ENCODE measurements at regions not wholly inside any gene's neighbourhood (a gene's known extent, or its start where the extent isn't known, plus 50 kb on each side); places are given as distances from the start of the nearest gene placed in this dataset.

DNA sequence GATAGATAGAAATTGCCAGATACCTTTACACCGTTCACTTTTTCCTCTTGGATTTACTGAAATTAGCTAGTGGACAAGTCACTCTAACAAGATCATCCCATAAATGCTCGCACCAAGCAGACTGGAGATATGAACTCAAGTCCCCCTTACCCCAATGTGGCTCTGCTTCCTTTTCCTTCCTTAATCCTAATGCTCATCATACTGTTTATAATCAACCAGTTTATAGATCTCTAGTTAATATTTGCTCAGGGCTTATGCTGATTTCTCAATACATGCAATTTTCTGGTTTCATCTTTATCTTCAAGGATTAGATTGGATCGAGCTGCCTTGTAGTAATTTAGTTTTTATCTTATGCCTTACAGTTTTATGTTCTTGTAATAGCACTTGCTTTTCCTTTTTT lies 318.3 kb upstream of the KLHL29 start:
- no peak for DNase-seq (ENCODE audit: low spot score)
- intact Hi-C loops (cut with DNase I): no loop called here

DNA sequence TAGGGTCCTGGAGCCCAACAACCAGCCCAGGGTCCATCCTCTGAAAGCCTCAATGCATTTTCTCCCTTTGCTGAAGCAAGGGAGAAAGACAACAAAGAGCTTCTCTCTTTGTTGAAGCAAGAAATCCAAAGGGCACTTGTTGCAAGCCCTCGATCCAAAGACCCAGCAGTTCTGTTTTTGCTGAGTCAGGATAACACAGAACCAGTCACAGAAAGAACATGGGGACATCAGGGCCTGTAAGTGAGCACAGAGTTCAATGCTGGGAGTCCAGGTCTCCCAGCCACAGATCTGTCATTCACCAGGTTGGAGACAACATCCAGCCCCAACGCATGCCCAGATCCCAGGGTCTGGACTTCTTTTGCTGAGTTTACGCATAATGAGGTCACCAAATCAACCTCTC lies 315.8 kb upstream of the KLHL29 start:
- intact Hi-C loops (cut with DNase I): no loop called here
- DNase-seq (ENCODE audit: low spot score): no peak

DNA sequence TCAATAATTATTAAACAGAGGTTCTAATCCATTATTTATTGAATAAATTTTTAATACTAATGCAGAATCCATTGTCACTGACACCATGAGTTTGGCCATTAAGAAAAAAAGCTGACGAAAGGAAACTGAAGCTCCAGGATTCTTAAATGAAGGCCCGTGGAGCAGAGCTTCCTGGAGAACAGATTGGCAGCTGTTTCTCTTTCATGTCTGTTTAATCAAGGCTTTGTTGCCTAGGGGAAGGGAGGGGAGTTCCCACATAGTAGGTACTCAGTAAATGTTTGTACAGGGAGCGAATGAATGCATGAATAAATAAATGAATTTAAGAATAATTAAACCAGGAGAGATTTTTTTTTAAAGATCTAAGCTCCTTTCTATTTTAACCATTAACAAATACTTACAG lies 315.1 kb upstream of the KLHL29 start:
- intact Hi-C loops (cut with DNase I): no loop called here
- DNase-seq (ENCODE audit: low spot score): no peak

DNA sequence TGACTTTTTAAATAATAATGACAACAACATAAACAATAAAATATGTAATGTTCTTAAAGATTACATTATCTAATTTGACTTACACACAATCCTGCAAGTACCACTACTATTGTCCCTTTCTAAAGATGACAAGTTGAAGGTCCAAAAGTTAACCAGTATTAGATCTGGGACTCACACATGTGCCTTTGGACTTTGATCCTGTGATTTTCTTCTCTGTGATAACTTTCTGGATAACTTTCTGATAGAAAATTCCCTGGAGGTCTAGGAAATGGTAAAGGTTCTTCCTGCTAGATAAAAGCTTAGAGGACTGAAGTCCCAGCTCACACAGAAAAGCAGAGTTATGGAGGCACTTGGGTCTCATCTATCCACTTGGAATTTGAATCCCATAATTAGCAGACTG lies 311.9 kb upstream of the KLHL29 start:
- no peak for DNase-seq (ENCODE audit: low spot score)
- intact Hi-C loops (cut with DNase I): no loop called here

DNA sequence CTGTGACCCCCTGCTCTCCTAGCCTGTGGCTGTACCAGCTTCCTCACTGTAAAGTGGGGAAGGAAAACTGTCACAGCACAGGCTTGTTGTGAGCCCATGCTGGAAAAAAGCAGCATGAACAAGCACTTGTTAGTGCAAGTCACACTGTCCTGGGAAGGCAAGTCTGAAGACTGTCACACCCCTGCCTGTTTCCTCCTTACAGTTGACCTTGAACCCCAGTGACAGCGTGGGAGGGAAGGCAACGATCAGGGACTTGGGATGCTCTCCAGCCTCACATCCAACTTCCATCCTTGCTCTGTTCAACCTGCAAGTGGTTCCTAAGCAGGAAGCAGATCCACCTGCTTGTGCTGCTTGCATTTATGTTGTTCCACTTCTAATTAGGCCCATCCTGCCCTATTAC lies 311.3 kb upstream of the KLHL29 start:
- intact Hi-C loops (cut with DNase I): no loop called here
- DNase-seq (ENCODE audit: low spot score): no peak

DNA sequence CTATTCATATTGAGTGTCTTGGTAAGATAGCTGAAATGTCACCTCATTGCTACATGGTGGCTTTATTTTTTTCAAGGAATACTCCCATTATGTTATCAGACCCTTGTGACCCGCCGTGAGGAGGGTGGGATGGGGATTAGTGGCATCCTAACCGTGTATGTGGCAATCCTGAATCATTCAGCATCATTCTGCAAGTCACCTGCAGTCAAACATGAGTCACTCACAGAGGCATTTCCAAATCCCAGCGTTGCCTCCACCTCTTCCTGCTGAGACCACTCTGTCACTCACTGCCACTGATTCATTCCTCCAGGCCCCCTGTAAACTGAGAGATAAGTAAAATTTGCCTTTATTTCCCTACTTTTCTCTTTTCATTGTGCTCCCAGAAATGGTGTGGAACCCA lies 307.4 kb upstream of the KLHL29 start:
- intact Hi-C loops (cut with DNase I): no loop called here
- DNase-seq (ENCODE audit: low spot score): no peak

DNA sequence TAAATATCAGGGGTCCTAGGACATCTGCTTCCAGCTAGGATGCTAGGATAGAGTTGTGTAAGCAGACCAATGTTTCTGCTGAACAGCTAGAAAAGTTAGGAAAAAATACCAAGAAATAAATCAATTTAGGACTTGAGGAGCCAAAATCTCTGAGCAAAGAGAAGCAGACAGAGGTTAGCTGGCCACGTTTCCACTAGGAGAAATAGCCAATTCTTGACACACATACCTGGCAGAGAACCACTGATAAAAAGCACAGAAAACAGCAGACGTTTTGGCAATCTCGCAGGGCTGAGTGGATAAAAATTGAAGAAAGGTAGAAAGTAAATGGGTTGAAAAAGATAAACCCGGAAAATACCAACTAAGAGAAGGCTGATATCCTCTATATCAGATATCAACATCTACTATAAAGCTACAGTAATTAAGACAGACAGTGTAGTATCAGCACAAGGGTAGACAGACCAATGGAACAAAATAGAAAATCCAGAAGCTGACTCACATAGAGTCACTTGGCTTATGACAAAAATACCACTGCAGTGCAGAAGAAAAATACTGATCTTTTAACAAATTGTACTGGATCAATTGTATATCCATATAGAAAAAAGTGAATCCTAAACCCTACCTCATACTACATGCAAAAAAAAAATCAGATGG lies 306.1 kb upstream of the KLHL29 start:
- no peak for DNase-seq (ENCODE audit: low spot score)
- intact Hi-C loops (cut with DNase I): no loop called here

DNA sequence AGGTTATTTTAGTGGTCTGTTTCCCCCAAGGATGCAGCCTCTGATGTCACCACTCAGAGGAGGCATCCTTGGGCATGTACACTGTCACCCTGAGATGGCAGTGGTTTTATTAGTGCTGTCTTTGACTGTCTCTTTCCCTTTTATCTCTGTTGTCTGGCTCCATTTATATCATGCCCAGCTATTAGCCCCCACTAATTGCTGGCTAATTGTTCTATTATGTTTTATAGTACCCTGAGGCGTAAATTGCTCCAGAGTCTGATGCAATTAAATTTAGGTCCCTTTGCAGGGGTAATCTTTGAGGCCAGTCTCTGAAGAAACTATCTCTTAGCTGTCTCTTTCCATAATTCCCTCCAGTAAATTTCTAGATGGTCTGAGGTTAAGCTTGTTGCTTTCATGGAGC lies 301.0 kb upstream of the KLHL29 start:
- intact Hi-C loops (cut with DNase I): no loop called here
- DNase-seq (ENCODE audit: low spot score): no peak

DNA sequence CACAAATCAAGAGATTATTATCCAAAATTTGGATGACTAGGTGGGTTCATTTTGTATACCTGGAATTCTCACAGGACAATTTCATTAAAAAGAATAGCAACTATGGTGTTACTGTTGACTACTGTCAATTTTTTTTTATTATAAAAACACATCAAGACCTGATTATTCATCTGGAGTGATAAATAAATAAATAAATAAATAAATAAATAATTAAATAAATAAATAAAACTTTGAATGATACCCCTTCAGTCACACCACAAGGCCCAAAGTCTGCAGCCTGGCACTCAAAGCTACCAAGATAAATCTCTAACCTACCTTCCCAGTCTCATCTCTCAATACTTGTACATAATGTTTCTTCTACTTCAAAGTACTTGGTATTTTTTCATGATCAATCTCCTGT lies 294.0 kb upstream of the KLHL29 start:
- DNase-seq (ENCODE audit: low spot score): no peak
- intact Hi-C loops (cut with DNase I): no loop called here

DNA sequence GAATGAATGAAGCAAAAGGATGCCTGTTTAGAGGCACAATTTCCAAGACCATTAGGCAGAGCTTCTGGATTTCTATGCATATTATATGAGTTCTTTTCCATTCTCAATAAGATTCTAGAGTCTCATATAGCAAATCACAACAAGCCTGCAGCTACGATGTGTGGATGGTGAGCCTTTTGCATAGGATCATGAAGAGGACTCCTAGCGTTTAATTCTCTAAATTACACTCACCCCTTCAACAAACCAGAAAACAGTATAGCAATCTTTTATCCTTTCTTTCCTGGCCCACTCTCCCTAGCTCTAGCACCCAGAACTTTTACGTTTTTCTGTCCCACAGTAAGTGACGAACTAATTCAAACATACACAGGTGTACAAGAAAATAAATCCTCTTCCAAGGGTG lies 293.1 kb upstream of the KLHL29 start:
- intact Hi-C loops (cut with DNase I): no loop called here
- no peak for DNase-seq (ENCODE audit: low spot score)

DNA sequence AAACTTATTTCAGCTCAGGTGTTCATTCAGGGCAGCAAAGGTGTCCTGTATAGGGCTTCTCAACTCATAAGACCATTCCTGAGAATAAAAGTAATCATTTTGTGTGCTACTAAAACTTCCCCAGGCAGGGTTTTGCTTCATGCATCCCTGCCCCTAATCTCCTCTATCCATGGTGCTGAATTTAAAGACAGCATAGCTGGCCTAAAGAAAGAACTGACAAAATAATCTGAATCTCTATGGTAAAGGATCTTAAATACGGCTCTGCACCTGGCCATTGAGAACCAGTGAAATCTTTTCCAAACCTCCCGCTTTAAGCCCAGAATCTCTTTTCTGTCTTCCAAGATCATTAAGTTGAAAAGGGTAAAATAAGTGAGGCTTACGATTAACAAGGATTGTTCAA lies 292.1 kb upstream of the KLHL29 start:
- intact Hi-C loops (cut with DNase I): no loop called here
- DNase-seq (ENCODE audit: low spot score): no peak

DNA sequence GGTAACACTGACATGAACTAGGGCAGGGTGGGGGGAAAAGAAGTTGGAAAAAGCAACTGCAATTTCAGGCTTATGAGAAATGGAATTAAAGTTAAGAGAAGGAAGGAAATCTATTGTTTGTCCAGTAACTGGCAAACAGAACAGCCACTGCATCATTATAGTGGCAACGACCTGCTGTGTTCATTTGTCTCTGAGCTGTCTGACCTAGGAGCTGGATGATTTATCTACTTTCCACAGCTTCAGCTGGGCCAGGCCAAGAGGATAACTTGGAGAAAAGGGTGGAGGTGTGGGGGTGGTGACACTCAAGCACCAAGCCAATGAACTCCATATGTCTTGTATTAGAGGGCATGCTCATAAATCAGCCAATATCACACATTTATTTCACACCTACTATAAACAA lies 291.5 kb upstream of the KLHL29 start:
- DNase-seq (ENCODE audit: low spot score): no peak
- intact Hi-C loops (cut with DNase I): no loop called here

DNA sequence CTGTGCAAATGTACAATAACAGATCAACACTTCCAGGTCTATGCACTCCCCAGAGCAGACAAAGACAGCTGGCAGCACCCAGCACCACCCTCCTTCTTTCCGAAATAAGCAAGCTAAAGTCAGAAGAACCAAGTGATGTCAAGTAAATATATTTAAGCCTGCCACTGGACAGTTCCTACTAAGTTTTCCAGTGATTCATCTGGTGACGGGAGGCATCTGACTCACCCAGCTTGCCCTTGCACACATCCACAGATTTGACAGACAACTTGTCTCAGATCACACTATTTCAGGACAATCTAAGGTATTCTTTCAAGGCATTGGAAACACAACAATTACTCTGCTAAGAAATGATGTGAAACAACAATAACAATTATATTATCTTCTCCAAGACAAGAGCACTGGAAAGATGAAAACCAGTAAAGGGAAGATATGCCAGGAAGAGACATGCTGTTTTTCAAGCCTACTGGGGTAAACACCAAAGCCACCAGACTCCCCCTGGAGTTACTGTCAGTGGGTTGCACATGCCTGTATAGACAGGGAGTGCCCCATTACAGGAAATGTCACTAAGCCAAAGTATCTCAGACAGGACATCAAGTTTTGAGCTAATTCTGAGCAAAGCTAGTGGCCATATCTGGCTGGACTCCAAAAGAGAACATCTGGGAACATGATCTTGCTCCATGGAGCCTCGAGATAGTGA lies 287.9 kb upstream of the KLHL29 start:
- no peak for DNase-seq (ENCODE audit: low spot score)
- intact Hi-C loops (cut with DNase I): no loop called here

DNA sequence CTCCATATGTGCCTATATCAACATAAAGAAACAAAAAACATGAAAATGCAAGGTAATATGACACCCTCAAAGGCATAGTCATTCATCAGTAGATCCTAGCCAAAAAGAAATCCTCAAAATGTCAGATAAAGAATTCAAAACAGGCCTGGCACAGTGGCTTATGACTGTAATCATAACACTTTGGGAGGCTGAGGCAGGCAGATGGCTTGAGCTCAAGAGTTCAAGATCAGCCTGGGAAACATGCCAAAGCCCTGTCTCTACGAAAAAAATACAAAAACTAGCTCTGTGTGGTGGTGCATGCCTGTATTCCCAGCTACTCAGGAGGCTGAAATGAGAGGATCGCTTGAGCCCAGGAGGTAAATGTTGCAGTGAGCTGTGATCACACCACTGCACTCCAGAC lies 284.6 kb upstream of the KLHL29 start:
- intact Hi-C loops (cut with DNase I): no loop called here
- DNase-seq (ENCODE audit: low spot score): no peak

DNA sequence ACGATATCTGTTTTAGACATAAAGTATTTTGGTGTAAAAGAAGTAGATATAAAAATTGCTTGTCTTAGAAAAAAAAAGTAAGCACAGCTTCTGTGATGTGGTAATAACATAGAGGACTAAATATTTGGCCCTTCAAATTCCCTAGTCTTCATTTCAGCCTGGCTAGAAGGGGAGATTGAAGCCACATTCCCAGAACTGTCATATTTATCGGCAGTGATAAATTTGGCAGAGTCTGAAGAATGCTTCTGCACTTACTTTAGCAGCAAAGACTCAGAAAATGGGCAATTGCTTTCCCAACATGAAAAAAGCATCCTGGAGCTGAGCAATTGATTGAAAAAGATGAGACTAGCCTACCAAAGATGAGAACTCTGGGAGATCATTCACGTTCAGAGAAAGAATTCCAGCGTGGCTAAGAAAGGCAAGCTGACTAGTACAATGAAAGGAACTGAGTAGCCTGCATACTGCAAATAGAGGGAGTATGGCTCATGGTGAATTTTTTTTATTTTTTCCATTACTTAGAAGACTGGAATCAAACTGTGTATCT lies 278.7 kb upstream of the KLHL29 start:
- intact Hi-C loops (cut with DNase I): no loop called here
- DNase-seq (ENCODE audit: low spot score): no peak

DNA sequence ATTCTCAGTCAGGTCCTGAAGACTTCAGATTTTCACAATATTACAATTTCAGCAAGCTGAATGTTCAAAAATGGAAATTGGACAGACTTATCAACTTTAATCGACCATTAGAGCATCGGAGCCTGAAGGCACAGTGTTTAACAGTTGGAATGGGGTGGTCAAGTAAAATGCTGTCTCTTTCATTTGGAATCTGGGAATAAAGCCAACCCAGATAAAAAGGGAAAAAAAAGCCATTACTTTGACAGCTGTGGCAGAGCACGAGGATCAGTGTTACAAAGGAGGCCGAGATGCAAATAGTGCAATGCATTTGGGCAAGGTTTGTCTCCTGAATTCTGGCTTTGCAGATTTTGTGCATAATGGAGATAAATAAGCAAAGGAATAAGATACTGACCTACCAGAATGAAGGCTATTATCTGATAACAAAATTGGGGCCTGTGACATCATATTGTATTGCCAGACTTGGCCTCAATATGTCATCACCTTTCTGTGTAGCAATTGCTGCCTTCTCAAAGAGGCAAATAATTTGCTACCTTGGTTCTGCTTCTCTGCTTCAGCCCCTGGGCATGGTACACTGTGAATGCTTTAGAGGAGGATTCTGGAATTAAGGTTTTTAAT lies 277.5 kb upstream of the KLHL29 start:
- intact Hi-C loops (cut with DNase I): no loop called here
- no peak for DNase-seq (ENCODE audit: low spot score)

DNA sequence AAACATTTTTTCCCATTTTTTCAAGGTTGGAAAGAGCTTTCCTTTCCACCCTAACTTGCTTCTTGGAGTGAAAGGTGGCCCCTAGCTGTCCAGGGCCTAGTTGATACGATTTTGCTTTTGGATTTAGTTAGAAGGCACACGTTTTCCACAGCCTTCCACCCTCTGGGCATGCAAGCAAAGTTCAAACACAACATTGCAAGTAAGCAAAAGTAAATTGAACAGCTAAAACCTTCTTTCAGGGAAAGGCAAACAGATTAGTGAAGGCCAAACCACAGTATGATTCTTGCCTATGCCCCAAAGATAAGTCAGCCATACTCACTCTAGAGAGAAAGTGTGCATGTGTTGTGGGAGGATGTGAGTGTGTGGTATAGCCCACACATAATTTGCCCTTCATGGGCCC lies 273.7 kb upstream of the KLHL29 start:
- DNase-seq (ENCODE audit: low spot score): no peak
- intact Hi-C loops (cut with DNase I): no loop called here

DNA sequence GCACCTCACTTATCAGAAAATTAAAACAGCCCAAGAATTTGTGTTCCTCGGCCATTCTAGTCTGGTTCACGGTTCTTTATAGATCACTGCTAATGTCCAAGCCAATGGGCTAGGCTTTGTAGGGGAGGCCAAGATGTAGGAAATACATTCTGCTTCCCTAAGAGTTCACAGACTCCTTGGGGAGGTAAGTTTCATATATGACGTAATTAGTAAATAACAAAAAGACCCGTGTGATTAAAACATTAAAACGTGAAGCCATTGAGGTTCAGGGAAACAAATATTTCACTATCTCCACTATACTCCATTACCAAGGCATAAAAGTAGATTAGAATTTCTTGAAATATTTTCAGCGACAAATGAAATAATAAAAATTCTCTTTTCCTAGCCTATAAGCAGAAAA lies 272.5 kb upstream of the KLHL29 start:
- intact Hi-C loops (cut with DNase I): no loop called here
- DNase-seq (ENCODE audit: low spot score): no peak

DNA sequence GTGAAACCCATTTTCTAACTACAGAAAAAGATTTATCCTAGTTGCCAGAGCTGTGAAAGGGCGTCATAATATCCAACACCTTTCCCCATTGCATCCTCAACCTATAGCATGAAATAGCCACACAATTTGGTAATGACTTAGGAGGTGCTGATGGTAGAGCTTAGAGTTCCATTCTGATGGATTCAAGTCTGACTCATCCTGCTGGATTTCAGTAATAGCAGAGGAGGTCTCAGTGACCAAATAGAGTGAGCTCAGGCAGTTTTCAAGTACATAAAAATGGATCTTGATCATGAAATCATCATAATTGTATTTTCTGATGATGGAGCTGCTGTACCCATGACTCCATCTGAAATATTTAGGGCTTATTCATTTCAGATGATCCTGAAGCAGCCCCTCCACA lies 270.7 kb upstream of the KLHL29 start:
- DNase-seq (ENCODE audit: low spot score): no peak
- intact Hi-C loops (cut with DNase I): no loop called here

DNA sequence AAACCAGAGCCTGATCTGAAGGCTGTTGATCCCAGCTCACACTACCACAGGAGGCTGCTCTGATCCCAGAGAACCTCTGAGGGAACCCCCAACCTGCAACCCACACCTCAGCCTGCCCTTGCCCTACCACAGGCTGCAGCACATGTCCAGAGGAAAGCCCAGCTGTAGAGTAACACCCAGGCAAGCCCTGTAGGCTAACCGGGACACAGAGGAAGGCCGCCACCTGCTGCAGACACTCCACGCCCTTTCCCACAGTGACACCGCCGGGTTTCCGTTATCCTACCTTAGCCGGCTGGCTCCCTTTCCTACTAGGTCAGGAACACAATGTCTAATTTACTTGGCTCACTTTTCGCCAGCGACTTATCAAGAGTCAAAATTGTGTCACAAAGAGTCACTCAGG lies 266.7 kb upstream of the KLHL29 start:
- no peak for DNase-seq (ENCODE audit: low spot score)
- intact Hi-C loops (cut with DNase I): no loop called here

DNA sequence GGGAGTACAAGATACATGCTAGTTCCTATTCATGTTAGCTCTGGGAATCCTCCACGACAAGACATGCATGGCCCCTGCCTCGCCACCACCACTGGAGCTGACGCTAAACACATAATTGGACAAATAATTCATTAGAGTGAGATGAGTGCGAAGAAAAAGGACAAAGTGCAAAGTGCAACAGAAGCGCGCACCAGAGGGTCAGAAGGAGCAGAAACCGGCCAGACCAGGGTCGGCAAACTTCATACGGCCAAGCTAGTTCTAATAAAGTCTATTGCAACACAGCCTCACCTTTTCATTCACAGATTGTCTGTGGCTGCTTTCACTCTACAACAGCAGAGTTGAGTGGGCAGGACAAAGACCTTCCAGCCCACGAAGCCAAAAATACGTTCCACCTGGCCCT lies 266.1 kb upstream of the KLHL29 start:
- no peak for DNase-seq (ENCODE audit: low spot score)
- intact Hi-C loops (cut with DNase I): no loop called here
